ENCODE measurements at regions not wholly inside any gene's neighbourhood (a gene's known extent, or its start where the extent isn't known, plus 50 kb on each side); places are given as distances from the start of the nearest gene placed in this dataset.

DNA sequence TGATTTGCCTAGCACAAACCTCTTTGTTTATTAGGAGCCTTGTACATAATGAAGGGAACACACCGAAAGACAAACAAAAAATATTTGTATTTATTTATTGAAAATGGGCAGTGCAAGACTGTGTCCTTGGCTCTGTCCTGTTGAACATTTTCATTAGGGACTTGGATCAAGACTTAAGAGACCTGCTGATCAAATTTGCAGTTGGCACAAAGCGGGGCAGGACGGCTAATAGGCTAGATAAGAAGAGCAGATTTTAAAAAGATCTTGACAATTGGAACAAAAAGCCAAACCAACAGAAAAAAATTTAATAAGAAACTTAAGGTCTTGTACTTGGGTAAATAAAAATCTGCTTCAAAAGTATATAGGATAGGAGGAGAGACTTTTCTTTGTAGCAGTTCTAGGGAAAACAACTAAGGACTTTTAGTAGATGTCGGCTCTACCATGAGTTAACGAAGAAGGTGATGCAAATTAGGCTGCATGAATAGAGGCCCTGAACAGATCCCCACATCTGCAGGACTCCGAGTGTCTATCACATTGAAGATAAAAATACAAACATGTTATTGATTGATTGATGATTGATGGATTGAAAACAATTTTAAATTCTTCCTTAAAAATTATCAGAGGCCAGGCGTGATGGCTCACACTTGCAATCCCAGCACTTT, 124.1 kb upstream of the SPACA1 start:
- 64% methylated on average over 7 of the region's 7 CpGs for WGBS (ENCODE audit: low lambda C conversion rate)
- Histone ChIP-seq H3K4me2 (ENCODE audit: low read depth, low read length) (no peak overlapping the region), H3K79me2 (ENCODE audit: insufficient read depth, low read length) (no peaks in the 10 kb centered on the region), H3K4me1 (ENCODE audit: insufficient read depth, low read length) (no peaks in the 10 kb centered on the region), H3K9me3 (ENCODE audit: low read length) (no peaks in the 10 kb centered on the region), H2AFZ (ENCODE audit: low read length) (no peak overlapping the region), H3K36me3 (replicated peaks in 1 of 2; ENCODE audit: control insufficient read depth in 1 of 2, insufficient read depth in 2 of 2, low read length in 2 of 2) (no peaks in the 10 kb centered on the region), H3K4me3 (replicated peaks in 1 of 3; ENCODE audit: insufficient read depth in 1 of 3, low read depth in 2 of 3, low read length in 3 of 3) (no peak overlapping the region), H3K9ac (ENCODE audit: insufficient read depth, low read depth, low read length) (no peak overlapping the region), H3K27me3 (ENCODE audit: control insufficient read depth in 1 of 2, insufficient read depth in 2 of 2, low read length in 2 of 2) (no peaks in the 10 kb centered on the region), H3K27ac (ENCODE audit: extremely low read length, insufficient read depth, low read length) (no peak overlapping the region), H4K20me1 (ENCODE audit: insufficient read depth, low read length) (no peaks in the 10 kb centered on the region)
- TF ChIP-seq MTA3 (CRISPR knock-in tag; IDR thresholded peaks at IDR 0.05) (no peak), CBFB (CRISPR knock-in tag; IDR thresholded peaks at IDR 0.05) (no peak), KAT8 (CRISPR knock-in tag; IDR thresholded peaks at IDR 0.05) (no peak), HIVEP1 (CRISPR knock-in tag; IDR thresholded peaks at IDR 0.05) (no peak), TSC22D2 (CRISPR knock-in tag; IDR thresholded peaks at IDR 0.05; ENCODE audit: borderline replicate concordance) (no peak)
- CTCF ChIA-PET (ENCODE audit: low intra/inter-chr PET ratio, low total read pairs): no interaction called here
- in situ Hi-C loops (cut with HindIII; ENCODE audit: extremely low pct_ligation_motif_present, low pct_unique_long_range_greater_than_20kb) (no loop called here), intact Hi-C loops (cut with micrococcal nuclease; ENCODE audit: unreplicated experiment) (no loop called here)
- DNase-seq (ENCODE audit: low spot score): no peak
- no TSS peak for BruUV-seq (replicated peaks)
- no peak for FAIRE-seq
- no peak for ATAC-seq
- POLR2A ChIA-PET: no interaction called here

DNA sequence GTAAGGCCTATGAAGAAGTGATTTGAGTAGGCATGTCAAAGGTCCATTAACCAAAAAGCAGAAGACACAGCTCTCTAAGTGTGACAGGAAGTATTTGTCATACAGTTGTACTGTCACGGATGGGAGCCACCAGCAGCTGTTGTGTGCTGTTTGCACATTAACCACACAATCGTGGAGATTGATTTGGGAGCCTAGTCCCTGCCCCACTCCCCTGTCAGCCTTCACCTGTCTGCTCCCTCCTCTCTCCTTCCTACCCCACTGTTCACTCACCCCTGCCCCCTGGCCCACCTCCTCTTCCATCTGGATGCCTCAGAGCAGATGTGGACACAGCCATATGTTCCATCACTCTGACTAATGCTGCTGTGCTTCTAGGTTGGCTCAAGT, 124.7 kb upstream of the SPACA1 start:
- no peak overlapping the region for H3K4me3 ChIP-seq (replicated peaks in 1 of 3; ENCODE audit: insufficient read depth in 1 of 3, low read depth in 2 of 3, low read length in 3 of 3)
- CTCF ChIA-PET (ENCODE audit: low intra/inter-chr PET ratio, low total read pairs): no interaction called here
- H3K79me2 ChIP-seq (ENCODE audit: insufficient read depth, low read length): no peaks in the 10 kb centered on the region
- H3K27me3 ChIP-seq (ENCODE audit: control insufficient read depth in 1 of 2, insufficient read depth in 2 of 2, low read length in 2 of 2): no peaks in the 10 kb centered on the region
- no peak overlapping the region for H3K9ac ChIP-seq (ENCODE audit: insufficient read depth, low read depth, low read length)
- TF ChIP-seq ZNF350 (CRISPR knock-in tag; IDR thresholded peaks at IDR 0.05; ENCODE audit: borderline replicate concordance, low read depth): no peak
- TF ChIP-seq, protein P1, sequence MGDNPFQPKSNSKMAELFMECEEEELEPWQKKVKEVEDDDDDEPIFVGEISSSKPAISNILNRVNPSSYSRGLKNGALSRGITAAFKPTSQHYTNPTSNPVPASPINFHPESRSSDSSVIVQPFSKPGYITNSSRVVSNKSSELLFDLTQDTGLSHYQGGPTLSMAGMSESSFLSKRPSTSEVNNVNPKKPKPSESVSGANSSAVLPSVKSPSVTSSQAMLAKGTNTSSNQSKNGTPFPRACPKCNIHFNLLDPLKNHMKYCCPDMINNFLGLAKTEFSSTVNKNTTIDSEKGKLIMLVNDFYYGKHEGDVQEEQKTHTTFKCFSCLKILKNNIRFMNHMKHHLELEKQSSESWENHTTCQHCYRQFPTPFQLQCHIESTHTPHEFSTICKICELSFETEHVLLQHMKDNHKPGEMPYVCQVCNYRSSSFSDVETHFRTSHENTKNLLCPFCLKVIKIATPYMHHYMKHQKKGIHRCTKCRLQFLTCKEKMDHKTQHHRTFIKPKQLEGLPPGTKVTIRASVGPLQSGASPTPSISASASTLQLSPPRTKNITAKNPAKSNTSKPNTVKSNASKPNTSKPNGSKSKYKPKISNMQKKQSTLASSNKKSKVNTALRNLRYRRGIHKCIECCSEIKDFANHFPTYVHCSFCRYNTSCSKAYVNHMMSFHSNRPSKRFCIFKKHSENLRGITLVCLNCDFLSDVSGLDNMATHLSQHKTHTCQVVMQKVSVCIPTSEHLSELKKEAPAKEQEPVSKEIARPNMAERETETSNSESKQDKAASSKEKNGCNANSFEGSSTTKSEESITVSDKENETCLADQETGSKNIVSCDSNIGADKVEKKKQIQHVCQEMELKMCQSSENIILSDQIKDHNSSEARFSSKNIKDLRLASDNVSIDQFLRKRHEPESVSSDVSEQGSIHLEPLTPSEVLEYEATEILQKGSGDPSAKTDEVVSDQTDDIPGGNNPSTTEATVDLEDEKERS (CRISPR knock-in tag; IDR thresholded peaks at IDR 0.05): no peak
- TF ChIP-seq, protein P2, sequence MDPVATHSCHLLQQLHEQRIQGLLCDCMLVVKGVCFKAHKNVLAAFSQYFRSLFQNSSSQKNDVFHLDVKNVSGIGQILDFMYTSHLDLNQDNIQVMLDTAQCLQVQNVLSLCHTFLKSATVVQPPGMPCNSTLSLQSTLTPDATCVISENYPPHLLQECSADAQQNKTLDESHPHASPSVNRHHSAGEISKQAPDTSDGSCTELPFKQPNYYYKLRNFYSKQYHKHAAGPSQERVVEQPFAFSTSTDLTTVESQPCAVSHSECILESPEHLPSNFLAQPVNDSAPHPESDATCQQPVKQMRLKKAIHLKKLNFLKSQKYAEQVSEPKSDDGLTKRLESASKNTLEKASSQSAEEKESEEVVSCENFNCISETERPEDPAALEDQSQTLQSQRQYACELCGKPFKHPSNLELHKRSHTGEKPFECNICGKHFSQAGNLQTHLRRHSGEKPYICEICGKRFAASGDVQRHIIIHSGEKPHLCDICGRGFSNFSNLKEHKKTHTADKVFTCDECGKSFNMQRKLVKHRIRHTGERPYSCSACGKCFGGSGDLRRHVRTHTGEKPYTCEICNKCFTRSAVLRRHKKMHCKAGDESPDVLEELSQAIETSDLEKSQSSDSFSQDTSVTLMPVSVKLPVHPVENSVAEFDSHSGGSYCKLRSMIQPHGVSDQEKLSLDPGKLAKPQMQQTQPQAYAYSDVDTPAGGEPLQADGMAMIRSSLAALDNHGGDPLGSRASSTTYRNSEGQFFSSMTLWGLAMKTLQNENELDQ (CRISPR knock-in tag; IDR thresholded peaks at IDR 0.05; ENCODE audit: borderline replicate concordance): no peak
- no peak for TF ChIP-seq ZNF468 (CRISPR knock-in tag; IDR thresholded peaks at IDR 0.05)
- no peak for TF ChIP-seq REL (CRISPR knock-in tag; conservative IDR thresholded peaks at IDR 0.05)
- TF ChIP-seq RBM39 (IDR thresholded peaks at IDR 0.05; ENCODE audit: low read depth, low read length, poor library complexity, severe bottlenecking): no peak
- no peak overlapping the region for H3K4me2 ChIP-seq (ENCODE audit: low read depth, low read length)
- POLR2A ChIA-PET: no interaction called here
- ATAC-seq (no peak; the same call in 2 of the 3 replicates), DNase-seq (ENCODE audit: low spot score) (no peak), FAIRE-seq (no peak)
- H3K36me3 ChIP-seq (replicated peaks in 1 of 2; ENCODE audit: control insufficient read depth in 1 of 2, insufficient read depth in 2 of 2, low read length in 2 of 2): no peaks in the 10 kb centered on the region
- no peak overlapping the region for H2AFZ ChIP-seq (ENCODE audit: low read length)
- H3K9me3 ChIP-seq (ENCODE audit: low read length): no peaks in the 10 kb centered on the region
- H3K4me1 ChIP-seq (ENCODE audit: insufficient read depth, low read length): no peaks in the 10 kb centered on the region
- no peaks in the 10 kb centered on the region for H4K20me1 ChIP-seq (ENCODE audit: insufficient read depth, low read length)
- 10% methylated on average over 2 of the region's 2 CpGs for WGBS (ENCODE audit: low lambda C conversion rate)
- BruUV-seq (replicated peaks): no TSS peak
- intact Hi-C loops (cut with micrococcal nuclease; ENCODE audit: unreplicated experiment): no loop called here
- no peak overlapping the region for H3K27ac ChIP-seq (ENCODE audit: extremely low read length, insufficient read depth, low read length)
- in situ Hi-C loops (cut with HindIII; ENCODE audit: extremely low pct_ligation_motif_present, low pct_unique_long_range_greater_than_20kb): no loop called here
